NCI-H2107 treated with DMSO at 0.1 percent for 48 hours (cell line): ENCODE measurements at regions not wholly inside any gene's neighbourhood (a gene's known extent, or its start where the extent isn't known, plus 50 kb on each side); places are given as distances from the start of the nearest gene placed in this dataset.
"Not testable (repeated sequence)": the region's sequence is repeated elsewhere in the genome, so short reads cannot be mapped to it uniquely, and the experiment has no call there.

Experiments used
- DNase-seq: peaks from one replicate; lab custom pipeline; 2025; ENCODE audit not compliant: unreplicated experiment; lab: John Stamatoyannopoulos, UW

- DNase-seq = no peak
These were observed 225.9 kb upstream of the GOT2 start for GRCh38 chr16:58960034-58960433.

- DNase-seq = no peak
These were observed 224.6 kb upstream of the GOT2 start for GRCh38 chr16:58958749-58959148.

GRCh38 chr16:58948244-58948643 lies 214.1 kb upstream of the GOT2 start:
- DNase-seq = no peak

- DNase-seq = no peak
These were observed 206.5 kb upstream of the GOT2 start for GRCh38 chr16:58940609-58941008.

DNA sequence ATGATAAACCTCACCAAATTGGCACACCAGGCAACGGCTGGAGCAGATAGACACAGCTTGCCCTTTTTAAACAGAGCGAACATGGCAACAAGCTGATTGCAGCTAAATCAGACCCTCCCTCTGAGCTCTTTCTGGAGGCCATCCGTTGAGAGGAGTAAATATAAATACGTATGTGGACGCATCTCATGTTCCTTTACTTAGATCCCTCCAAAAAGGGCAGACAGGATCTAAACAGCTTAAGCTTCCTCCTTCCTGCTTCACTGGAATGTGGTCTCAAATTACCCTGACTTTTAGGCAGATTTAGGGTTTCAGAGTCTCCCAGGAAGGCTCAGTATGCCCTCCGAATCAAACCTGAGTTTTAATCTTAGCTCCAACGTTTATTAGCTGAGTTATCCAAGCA lies 204.7 kb upstream of the GOT2 start:
- no peak for DNase-seq

GRCh38 chr16:58937661-58938060 lies 203.5 kb upstream of the GOT2 start:
- DNase-seq = no peak

DNA sequence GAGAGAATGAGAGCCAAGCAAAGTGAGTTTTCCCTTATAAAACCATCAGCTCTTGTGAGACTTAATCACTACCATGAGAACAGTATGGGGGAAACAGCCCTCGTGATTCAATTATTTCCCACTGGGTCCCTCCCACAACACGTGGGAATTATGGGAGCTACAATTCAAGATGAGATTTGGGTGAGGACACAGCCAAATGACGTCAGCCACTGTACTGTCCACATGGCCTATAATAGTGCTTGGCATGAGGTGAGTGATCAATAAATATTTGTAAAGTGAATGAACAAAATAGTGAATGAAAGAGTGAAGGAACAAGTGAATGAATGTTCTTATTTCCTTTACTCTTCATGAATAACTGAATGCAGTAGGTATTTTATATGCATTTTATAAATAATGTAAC lies 199.1 kb upstream of the GOT2 start:
- DNase-seq = no peak

GRCh38 chr16:58931436-58931835 lies 197.3 kb upstream of the GOT2 start:
- no peak for DNase-seq

DNA sequence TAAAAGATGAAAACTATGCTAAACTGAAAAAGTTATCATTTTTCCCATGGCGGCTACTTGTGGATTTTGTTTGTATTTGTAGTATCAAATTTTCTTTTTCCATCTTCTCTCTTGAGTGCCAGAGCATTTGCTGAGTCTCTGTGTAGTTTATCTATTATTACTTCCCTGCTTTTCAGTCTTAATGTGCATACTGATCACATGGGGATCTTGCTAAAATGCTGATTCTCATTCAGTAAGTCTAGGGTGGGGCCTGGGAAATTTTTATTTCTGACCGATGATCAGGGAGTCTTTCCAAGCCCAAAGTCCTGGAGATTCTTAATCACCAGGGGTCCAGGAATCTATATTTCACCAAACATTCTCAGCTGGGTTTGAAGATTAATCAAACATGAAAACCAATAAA lies 189.0 kb upstream of the GOT2 start:
- DNase-seq = no peak

DNA sequence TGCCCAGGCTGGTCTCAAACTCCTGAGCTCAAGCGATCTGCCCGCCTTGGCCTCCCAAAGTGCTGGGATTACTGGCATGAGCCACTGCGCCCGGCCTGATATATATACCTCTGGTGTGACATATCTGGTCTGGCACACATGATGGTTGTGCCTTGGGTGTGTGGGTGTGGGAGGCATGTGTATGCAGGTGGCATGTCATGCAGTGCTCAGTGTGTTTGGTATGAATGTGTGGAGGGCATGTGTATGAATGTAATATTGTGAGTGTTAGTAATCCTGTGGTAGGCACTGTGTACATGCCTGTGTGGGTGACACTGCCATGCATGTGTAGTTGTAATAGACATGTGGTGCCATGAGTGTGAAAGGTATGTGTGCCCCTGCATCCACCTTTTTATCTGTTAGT lies 179.3 kb upstream of the GOT2 start:
- no peak for DNase-seq

DNA sequence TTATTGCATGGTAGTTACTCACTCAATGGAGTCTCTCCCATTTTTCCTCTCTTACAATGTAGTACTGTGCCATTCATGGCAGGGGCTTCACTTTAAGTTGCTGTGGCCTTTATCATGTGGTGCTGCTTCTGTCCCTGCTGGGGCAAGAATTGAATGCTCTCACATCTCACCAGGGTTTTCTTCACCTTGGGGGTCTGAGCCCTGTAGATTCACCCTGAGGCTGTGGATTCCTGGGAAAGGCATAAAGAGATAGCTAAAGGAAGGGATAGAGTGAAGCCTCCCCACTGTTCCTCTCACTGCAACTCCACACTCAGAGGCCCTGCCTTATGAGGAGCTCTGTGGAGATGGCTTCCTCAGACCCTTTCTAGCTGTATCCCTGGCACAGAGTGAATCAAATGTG lies 178.5 kb upstream of the GOT2 start:
- DNase-seq = no peak

DNA sequence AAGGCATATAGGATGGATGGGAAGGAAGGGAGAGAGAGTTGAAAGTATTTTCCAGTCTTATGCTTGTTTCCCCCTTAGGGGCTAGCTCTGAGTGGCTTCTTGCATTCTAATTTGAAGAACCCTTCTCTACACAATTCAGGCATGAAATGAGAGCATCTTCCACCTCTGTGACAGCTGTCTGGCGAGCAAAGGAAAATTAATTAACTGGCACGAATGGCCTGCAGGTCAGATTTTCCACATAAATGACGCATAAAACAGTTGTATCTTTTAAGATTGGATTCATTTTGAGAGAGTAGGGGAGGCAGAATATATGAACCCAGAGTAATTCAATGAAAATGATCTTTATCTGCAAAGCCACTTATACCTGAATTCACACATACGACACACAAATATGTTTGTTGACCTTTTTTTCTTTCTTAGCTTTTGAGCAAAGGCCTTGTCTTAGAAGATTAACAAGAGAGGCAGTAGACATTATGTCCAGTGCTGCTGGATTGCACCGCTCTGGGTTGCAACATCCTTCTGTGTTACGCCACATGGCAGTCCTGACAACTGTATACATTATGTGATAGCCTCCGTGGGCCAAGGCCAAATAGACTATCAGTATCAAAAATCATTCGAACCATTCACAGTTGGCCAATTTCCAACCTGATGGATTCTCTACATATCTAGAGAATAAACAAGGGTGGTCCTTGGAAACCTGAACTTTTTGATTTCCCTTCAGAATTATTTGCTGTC lies 173.0 kb upstream of the GOT2 start:
- DNase-seq = no peak

DNA sequence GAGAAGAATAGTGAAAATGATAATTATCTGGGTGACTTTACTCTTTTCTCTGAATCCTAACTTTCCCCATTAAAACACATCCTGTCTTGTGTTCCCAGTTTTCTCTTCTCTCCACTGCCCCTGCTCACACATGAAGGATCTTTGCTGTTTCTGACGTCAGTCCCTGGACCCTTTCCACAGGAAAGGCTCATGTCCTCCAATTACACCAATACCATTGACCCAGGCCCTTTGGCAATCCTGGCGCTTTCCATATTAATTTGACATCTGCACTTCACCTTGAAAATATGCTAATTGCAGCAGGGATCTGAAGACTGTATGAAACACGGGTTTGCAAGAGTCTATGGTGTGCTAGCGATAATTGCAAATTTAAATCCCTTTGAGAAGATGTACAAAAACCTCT lies 170.2 kb upstream of the GOT2 start:
- no peak for DNase-seq

- DNase-seq = no peak
These were observed 155.4 kb upstream of the GOT2 start for GRCh38 chr16:58889516-58889915.

- no peak for DNase-seq
These were observed 151.5 kb upstream of the GOT2 start for GRCh38 chr16:58885528-58886170.

DNA sequence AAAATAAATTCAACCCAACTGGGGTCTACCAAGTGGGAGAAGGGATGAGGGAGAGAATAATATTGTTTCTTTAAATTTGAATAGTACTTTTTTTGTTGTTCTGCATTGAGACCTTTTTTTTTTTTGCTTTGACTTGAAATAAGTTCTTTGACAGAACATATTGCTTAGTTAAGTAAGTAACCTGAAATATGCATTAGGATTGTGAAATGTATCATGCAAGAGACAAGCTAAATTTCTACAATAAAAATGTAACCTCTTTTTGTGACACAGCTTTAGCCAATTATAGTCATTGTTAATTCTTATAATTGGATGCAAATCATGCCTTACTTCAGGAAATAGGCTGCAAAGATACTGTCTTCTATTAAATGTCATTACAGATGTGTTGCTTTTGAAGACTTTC lies 150.0 kb upstream of the GOT2 start:
- no peak for DNase-seq

GRCh38 chr16:58883131-58883530 lies 149.0 kb upstream of the GOT2 start:
- no peak for DNase-seq

GRCh38 chr16:58882292-58882691 lies 148.2 kb upstream of the GOT2 start:
- no peak for DNase-seq

- not testable (repeated sequence) for DNase-seq
These were observed 144.5 kb upstream of the GOT2 start for GRCh38 chr16:58878641-58879040.

DNA sequence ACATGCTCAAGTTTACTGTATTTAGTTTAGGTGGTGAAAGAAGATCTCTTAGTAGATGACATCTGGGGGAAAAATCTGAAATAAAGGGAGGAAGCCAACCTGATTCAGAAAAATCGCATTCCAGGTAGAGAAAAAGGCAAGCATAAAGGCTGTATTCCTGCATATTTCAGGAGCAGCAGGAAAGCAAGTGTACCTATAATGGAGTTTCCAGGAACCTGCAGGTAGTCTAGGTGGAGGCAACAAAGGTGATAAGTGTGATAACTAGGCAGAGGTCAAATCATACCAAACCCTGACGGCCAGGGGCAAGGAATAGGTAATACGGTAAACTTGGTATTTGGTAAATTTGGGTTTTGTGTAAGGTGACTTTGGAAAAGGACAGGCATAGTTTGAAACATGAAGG lies 132.8 kb upstream of the GOT2 start:
- DNase-seq = no peak

DNA sequence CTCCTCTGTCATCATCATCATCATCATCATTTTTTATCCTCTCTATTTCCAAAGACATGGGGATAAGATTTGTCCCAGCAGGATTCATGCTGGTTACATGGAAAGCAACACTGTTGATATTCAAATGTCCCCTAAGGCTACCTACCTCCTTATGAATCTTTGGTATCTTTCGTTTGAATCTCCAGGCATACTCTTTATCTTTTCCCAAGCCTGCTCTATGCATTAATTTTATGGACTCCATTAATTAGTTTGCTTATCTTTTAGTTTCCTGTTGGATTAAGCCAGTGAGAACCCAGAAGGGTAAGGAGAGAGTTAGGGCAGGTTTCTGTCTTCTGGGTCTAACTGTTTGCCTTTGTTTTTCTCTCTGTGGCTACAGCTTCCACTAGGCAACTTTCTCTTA lies 129.6 kb upstream of the GOT2 start:
- no peak for DNase-seq

- no peak for DNase-seq
These were observed 128.9 kb upstream of the GOT2 start for GRCh38 chr16:58863042-58863441.
